Endometrium (tissue), 2 donors: ENCODE measurements at regions not wholly inside any gene's neighbourhood (a gene's known extent, or its start where the extent isn't known, plus 50 kb on each side); places are given as distances from the start of the nearest gene placed in this dataset.

Source experiments
- FAIRE-seq: peaks from 2 replicates; lab custom pipeline; 2012; peaks lifted over from hg19 to GRCh38; lab: Jason Lieb, UNC
- donor health status: control.
- donor health status: control.

DNA sequence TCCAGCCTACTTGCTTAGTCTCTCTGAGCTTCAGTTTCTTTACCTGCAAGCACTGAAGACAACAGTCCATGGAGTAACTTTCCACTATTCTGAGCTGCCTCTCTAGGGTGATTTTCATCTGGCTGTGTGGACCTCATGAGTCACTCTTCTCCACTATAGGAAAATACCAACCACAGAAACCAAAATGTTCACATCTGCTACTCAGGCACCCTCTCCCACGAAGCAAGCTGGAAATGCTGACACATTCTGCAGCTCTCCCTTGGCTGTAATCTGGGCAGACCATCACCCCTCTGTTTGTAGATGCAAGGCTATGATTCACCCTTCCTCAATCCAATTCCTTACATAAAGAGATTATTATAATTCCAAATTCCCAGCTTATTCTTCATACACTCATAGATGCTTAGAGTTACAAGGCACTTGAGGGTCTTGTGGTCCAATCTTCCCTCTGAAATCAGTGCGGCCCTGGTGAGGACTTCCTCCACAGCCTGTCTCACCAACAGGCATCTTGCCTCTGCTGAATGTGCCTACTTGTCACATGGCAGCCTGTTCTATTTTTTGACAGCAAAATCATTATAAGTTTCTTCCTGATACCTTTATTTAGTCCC lies 97.0 kb upstream of the LNX1 start:
- FAIRE-seq = no peak

DNA sequence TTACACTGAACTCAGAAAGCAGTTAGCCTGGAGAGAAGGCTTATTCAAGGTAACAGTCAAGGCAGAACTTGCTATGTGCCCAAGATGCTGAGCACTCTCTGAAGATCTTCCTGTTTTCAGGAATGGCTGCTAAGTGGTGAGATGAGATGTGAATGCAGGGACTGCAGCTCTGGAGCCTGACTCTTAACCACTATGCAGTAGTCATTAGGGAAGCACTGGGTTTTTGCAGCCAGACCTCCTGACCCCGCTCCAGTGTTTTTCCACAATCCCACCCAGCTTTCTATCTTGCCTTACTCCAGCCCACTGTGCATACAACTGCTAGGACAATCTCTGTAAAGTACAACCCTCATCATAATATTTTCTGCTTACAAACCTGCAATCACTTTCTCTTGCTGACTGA lies 95.2 kb upstream of the LNX1 start:
- no peak for FAIRE-seq

DNA sequence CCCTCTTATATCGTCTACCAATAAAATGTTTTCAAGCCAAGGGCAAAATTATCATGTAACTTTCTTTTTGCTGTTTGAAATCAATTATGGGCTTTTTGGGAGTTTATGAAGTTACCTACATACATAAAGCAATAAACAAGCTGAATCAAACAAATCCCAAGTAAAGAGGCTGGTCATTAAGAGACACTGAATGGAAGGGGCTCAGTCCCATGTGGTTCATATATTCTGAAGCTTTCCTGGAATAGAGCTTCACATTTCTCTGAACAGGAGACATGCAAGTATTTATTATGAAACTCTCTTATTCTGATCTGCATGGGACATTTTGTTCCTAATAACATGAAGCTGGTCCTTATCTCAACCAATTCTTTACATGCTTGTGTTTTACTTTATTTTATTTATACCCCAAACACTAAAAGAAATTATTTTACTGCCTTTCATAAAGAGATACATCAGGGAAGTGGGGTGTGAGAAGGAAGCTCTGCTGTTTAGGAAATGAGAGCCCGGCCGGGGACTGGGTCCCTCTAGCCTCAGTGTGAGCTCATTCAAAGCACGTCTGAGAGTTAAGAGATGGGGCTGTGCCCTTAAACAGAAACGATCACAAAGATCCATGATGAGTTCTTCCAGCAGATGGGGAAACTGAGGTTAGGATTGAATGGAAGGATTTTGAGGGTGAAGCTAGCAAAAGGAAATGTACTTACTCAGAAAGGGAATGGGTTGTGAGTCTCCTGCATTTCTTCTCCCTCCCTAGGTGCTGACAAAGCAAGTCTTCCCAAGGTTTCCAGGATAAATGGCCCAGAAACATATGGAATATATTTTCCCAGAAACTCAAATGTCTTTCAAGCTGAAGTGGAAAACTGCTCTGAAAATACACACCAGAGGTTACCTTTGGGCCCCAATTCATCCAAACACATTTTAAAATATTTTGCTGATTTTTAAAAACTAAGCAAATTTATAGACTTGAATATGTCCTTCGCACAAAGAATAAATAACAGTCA lies 93.1 kb upstream of the LNX1 start:
- FAIRE-seq = no peak

DNA sequence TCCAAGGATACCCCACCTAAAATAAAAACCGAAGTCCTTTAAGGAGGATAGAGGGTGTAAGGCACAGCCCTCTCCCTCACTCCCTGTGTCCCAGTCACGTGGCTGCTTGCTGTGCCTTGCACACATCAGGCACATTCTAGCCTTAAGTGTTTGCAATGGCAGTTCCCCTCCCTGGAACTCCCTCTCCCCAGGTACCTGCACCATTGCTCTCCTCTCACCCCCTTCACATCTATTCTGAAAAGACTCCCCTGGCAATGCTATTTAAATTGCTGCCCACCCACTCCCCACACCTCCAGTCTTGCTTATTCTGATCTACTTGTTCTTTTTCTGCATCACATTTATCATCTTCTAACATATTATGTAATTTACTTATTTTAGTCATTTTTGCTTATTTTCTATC lies 91.6 kb upstream of the LNX1 start:
- no peak for FAIRE-seq

DNA sequence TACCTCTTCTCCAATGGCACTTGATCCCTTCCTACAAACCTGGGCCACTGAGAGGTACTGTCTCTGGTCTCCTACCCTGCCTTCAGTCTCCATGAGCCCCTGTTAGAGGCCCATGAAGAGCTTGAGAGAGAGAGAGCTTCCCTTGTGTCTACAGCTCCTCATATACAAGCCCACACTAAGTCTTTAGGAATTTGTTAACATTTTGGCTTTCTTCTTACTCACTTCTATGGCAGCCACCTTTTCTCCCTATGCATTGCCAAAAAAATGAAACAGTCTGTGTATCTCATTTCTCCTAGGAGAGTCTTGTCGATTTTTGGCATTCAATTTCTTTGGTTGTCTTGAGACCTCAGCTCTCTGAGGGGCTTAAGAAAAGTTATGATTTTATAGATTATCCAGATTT lies 90.9 kb upstream of the LNX1 start:
- FAIRE-seq = no peak

DNA sequence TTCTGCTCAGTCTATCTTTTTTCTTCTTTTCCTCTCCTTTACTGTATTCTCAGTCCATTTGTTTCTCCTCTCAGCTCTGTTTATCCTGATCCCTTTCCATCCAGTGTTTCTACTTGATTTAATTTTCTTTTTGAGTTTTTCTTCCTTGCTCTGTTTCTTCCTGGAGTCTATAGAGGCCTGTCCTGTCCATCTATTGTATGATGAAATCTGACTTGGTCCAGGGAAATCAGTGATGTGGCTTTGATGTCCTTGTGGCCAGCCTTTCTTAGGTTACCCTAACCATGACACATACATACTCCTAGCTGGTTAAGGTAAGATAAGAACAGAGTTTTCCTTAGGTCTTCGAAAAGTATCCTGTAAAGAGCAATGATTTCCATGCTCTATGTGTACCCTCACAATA lies 89.3 kb upstream of the LNX1 start:
- FAIRE-seq = no peak

DNA sequence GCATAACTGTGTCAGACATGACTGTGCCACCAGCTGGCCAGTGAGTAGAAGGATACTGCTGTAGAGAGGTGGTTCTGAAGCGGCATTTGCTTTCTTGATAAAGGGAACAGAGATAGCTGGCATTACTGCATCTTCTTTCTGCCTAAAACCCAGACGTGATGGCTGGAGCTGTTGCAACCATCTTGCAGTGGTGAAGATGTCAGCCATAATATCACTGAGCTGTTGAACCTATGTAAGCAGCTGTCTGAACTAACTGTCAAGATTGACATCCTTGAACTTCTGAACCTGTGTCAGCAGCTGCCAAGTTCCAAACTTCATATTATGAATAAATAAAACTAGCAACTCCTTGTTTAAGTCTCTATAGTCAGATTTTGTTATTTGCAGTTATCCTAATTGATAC lies 88.9 kb upstream of the LNX1 start:
- no peak for FAIRE-seq

DNA sequence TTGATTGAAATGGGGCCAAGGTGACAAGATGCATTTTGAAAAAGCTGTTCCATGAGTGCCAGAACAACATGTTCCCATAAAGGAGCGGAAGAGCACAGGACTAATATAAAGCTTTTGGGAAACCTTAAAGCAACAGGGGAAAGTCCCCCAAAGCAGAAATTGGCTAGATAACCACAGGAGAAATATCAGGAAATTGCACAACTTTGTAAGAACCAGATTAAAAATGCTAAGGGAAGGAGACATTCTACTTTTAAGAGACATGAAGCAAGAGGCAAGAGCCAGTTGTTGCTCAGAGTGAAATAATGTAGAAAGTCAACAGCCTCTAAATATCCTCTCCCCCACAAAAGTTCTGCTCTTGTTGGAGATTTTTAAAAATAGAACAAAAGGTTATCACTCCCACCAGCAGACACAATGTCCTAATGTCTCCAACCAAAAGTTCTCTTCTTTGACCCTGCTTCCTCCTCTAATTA lies 85.2 kb upstream of the LNX1 start:
- no peak for FAIRE-seq

DNA sequence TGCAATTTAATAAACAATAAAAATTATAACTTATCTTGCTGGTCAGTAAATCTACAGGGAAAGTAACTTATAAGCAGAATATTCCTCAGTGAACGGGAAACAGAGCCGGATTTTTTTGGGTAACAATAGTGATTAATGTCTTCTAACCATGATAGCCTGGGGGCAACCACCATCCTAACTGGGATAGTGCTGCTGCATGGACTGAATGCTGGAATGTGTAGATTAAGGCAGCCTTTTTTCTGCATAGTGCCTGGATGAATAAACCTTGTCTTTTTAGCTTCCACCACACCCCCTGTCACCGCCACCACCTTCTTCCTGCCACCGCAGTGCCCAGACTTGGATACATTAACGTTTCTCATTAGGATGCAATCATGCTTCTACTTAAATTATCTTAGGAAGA lies 83.6 kb upstream of the LNX1 start:
- FAIRE-seq = no peak

DNA sequence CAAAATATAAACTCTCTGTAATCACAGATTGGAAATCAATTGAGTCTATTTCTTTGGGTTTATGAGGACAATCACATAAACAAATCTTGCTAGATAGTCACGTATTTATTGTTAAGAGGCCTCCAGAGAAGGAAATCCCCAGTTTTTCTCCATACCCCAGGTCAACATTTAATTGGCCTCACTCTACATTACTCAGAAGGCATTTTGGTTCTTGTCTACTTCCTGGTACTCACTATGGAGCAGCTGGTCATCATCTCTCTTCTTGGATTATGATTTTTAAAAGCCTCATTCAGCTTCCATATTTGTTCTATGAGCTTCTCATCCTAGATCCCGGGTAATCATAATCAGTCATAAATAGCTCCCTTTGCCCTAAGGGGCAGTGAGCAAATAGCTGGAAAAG lies 81.6 kb upstream of the LNX1 start:
- no peak for FAIRE-seq

DNA sequence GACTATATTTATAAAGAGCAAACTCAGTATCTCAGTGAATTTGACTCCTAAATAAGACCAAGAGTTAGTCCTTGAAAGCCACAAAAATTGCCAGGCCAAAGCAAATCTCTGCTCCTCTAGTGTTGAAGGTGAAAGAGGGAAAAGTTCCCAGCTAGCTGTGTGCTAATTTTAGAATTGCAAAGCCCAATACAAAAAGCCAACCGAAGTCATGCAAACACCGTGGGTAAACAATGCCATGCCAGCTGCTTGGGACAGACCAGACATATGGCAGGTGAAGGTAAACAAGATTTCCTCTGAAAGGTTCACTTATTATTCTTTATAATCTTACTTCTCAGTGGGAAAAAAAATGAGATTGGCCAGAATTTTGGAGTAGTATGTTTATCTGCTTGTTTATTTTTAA lies 80.5 kb upstream of the LNX1 start:
- no peak for FAIRE-seq

DNA sequence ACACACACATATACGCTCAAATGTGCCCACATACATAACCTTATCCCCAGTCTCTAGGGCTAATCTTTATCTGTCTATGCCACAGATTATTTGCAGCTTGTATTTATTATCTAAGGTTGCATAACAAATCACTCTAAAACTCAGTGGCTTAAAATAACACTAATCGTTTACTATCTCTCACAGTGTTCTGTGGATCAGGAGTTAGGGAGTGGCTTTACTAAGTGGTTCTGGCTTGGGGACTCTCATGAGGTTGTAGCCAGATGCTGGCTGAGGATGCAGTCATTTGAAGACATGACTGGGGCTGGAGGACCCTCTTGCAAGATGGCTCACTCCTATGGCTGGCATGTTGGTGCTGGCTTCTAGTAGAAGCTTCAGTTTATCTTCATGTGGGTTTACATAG lies 68.5 kb upstream of the LNX1 start:
- no peak for FAIRE-seq

DNA sequence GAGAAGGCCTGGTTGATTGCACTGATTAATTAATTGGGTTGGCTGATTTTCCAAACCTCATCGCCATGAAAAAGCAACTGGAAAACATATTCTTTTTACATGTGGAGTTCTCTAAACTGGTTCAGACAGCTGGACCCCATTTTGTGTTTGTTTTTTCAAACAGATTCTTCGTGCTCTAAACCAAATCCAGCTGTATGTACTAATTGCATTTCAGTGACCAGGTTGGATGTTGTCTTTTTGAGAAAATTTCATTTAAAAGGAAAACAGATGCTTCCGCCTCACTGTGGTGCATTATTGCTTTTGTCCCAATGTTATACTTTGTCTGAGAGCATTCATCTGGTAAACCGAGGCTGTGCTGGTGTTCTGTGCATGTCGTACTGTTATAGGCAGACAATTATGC lies 67.8 kb upstream of the LNX1 start:
- no peak for FAIRE-seq

DNA sequence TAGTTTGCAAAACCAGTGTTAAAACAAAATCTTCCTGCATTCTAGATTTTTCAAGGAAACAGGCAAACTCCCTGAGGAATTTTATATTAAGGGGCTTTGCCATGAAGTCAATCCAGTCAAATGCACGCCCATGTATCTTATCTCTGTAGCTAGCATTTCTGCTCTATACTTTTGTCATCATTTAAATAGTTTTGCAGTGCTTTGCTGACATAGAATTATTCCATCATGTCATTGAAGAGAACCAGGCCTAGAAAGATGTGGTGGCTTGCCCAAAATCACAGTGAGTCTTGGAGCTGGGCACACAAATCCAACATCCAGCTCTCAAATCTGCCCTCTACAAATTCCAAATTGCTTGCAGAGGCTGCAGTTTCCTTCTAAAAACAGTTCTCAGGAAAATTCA lies 66.7 kb upstream of the LNX1 start:
- FAIRE-seq = no peak

DNA sequence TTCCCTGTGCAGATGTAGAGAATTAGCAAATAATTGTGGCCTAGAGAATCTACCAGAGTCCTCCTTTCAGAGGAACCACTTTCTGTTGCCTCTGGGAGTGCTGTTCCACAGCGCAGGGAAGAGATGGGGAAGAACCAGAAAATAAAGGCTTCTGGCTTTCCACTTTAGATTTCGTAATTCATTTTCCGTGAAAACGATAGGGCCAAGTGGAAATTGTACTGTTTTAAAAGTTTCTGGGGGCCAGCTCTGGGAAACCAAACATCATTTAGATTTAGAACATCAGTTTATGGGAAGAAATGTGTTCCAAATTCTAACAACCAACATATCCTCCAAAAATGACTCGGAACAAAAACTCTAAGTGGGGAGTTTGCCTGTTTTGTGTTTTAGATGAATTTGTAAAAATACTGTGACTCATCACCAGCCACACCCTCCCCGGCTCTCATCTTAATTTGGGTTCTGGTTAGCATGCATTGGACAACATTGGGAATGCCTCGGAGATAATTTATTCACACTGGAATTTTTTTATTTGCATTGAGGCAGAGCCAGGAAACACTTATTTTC lies 65.2 kb upstream of the LNX1 start:
- FAIRE-seq = peak; percentile 95

DNA sequence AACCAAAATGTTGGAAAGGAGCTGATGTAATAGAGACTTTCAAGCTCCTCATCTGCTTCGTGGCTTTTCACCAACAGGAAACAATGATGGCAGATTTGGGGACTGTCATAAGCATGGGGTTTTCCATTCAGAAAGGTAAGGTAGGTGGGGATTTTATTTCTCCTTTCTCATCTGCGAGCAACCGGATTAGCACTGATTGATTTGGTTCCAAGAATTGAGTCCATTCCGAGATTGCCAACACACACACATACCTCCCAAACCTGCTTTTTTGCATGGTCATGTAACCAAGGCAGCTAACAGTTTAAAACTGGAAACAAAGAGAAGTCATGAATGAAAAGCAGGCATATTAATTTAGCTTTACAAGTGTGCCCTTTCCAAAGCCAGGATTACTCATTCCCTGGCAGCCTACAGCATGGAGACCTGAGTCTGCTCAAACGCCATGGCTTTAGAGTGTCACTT lies 63.0 kb upstream of the LNX1 start:
- no peak for FAIRE-seq

DNA sequence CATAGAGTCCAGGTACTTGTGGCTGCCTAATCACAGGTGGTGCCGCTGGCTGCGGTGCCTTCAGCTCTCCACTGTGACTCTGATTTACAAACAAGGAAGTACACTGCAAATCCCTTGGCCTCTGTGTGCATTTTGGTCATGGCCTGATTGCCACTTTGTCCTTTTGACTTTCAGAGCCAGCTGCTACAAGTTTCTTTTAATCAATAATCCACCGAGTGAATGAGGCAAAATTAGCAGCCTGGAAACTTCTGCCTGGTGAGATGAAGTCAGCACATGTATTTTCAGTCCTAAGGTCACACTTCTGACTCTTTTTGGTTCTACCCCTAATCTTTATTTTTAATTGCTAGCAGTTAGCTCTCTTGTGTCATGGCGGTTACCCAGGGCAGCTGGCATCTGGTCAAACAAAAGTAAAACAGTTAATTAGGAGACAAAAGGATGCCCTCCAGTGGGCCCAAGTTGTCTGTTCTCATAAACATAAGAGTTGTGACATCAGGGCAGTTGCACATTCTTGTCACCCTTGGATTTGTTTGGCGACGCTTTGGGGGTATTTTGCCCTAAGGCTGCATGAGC lies 62.3 kb upstream of the LNX1 start:
- FAIRE-seq = no peak

DNA sequence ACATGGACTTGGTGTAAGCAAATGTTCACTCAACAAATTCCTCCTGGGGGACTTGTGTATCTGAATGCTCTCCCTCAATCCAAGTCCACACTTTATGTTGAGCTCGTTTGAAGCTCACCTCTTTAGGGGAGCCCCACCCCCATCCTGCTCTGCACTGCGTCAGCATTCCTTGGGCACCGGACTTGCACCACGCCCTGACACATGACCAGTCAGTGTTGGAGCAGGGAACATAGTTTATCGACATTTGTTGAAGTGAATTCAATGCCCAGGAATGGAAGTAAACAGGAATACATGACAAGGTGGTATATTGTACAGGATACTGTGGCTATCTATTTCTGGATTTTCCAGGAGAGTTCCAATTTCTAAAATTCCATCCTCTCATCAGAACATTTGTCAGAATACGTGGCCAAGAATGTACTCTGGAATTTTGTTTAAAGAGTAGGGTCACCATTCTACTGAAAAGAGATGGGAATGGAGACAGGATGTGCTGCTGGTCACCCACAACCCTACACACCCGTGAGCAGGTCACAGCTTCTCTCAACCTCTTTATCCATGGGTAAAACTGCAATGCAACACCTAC lies 60.0 kb upstream of the LNX1 start:
- FAIRE-seq = no peak

DNA sequence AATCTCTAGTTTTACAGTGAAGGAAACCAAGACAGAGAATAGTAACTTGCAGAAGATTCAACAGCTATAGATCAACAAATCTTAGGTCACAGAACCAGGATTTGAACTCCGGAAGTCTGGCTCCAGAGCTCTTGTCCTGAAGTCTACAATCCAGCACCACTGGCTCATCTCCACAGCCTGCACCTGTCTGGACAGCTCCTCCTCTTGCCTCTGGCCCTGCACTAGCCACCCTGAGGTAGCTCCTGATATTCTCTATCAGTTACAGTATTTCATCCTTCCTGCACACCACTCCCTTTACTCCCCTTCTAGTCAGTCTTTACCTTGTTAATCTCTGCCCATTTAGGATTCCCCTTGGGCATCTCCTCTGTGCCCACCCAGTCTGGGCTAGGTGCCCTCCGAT lies 58.1 kb upstream of the LNX1 start:
- no peak for FAIRE-seq

DNA sequence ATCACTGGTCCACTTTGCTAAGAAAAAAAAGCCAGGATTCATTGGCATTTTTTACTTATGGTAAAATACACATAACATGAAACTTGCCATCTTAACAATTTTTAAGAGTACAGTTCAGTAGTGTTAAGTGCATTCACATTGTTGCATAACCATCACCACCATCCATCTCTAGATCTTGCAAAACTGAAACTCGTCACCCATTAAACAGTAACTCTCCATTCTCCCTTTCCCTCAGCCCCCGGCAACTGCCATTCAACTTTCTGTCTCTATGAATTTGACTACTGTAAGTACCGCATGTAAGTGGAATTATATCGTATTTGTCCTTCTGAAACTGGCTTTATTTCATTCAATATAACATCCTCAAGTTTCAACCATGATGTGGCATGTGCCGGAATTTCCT lies 56.3 kb upstream of the LNX1 start:
- FAIRE-seq = no peak

DNA sequence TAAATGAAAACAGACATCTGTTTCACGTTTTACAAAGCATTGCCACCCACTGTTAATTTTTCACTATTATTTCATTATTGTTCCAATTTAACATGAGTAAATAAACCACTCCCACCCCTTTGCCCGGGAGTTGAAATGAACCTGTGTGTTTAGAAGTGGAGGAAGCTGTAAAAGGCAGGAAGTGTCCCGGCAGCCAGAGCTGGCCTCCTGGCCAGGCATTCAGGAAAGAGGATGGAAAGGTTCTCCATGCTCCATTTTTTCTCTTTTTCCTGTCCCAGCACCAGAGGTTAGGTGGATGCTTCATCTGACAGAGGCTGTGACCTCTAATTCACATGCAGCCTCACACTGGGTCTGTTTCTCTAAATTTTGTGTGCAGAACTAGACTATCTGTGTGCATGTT lies 55.5 kb upstream of the LNX1 start:
- FAIRE-seq = peak; percentile 78

DNA sequence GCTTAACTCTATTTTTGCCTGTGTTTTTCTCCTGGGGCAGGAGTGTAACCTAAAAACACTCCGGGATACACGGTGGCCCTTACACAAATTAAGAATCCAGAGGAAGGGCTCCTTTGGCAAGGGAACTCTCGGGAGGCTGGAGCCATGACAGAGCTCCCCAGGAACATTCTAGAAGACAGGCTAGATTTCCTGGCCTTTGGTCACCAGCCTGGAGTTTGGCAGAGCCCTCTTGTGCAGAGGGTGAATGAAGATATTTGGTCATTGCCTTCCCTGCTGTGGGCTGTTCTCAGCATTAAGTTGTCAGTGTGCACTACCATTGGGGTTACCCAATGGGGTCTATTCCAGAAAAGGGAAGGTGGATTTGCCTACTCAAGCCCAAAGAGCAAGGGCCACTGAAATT lies 53.8 kb upstream of the LNX1 start:
- no peak for FAIRE-seq

DNA sequence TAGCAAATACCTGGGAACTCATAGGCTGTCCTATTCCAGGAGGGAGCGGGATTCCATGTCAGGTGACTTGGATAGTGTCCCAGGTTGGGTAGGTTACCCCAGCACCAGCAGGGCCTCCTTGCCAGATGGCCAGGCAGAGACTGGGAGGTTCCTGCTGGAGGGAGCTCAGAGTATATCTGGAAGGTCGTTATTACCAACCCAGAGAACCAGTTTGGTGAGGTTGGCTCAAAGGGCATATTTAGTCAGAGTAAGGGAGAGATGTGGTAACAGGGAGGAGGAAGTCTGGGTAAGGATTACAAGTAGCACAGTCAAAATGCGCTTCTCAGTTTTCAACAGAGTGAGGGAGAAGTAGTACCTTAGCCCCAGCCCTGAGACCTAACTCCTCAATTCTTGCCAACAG lies 53.3 kb upstream of the LNX1 start:
- no peak for FAIRE-seq
